GM18511 (cell line): ENCODE measurements at regions not wholly inside any gene's neighbourhood (a gene's known extent, or its start where the extent isn't known, plus 50 kb on each side); places are given as distances from the start of the nearest gene placed in this dataset.

Experiments
- ATAC-seq: cut with Tn5 transposase; IDR thresholded peaks from one replicate; pipeline ENCODE4 v1.9.1; 2021; ENCODE audit warnings: mild to moderate bottlenecking, moderate library complexity; ENCODE audit not compliant: unreplicated experiment

GRCh38 chr5:31100047-31100575 is 93.4 kb upstream of the CDH6 start:
- ATAC-seq: no peak

- ATAC-seq: no peak
Measured at GRCh38 chr5:31098811-31099210, 94.7 kb upstream of the CDH6 start.

- ATAC-seq: no peak
Measured at GRCh38 chr5:31097851-31098250, 95.6 kb upstream of the CDH6 start.

GRCh38 chr5:31096238-31096865 is 97.1 kb upstream of the CDH6 start:
- ATAC-seq: no peak

- no peak for ATAC-seq
Measured at GRCh38 chr5:31095796-31096195, 97.7 kb upstream of the CDH6 start.

- no peak for ATAC-seq
Measured at GRCh38 chr5:31091501-31091900, 102.0 kb upstream of the CDH6 start.

GRCh38 chr5:31090467-31090866 is 103.0 kb upstream of the CDH6 start:
- ATAC-seq: no peak

GRCh38 chr5:31086839-31087415 is 106.6 kb upstream of the CDH6 start:
- no peak for ATAC-seq

GRCh38 chr5:31084871-31085270 is 108.6 kb upstream of the CDH6 start:
- no peak for ATAC-seq

GRCh38 chr5:31083364-31083763 is 110.1 kb upstream of the CDH6 start:
- no peak for ATAC-seq

- no peak for ATAC-seq
Measured at GRCh38 chr5:31079668-31080067, 113.8 kb upstream of the CDH6 start.

- no peak for ATAC-seq
Measured at GRCh38 chr5:31078956-31079355, 114.5 kb upstream of the CDH6 start.

- ATAC-seq: no peak
Measured at GRCh38 chr5:31075981-31076380, 117.5 kb upstream of the CDH6 start.

GRCh38 chr5:31068287-31068686 is 125.2 kb upstream of the CDH6 start:
- ATAC-seq: no peak

GRCh38 chr5:31066655-31067328 is 126.7 kb upstream of the CDH6 start:
- no peak for ATAC-seq

- no peak for ATAC-seq
Measured at GRCh38 chr5:31064215-31064614, 129.3 kb upstream of the CDH6 start.

GRCh38 chr5:31062902-31063580 is 130.4 kb upstream of the CDH6 start:
- no peak for ATAC-seq

- no peak for ATAC-seq
Measured at GRCh38 chr5:31059889-31060288, 133.6 kb upstream of the CDH6 start.

GRCh38 chr5:31054453-31054852 is 139.0 kb upstream of the CDH6 start:
- ATAC-seq: no peak

GRCh38 chr5:31052937-31053658 is 140.4 kb upstream of the CDH6 start:
- no peak for ATAC-seq

- ATAC-seq: no peak
Measured at GRCh38 chr5:31051316-31051715, 142.2 kb upstream of the CDH6 start.
